ENCODE measurements at regions not wholly inside any gene's neighbourhood (a gene's known extent, or its start where the extent isn't known, plus 50 kb on each side); places are given as distances from the start of the nearest gene placed in this dataset.

GRCh38 chr9:103266064-103266463, 270.9 kb downstream of the CYLC2 start (continued):
- TF ChIP-seq E2F6 (IDR thresholded peaks at IDR 0.05) (no peak), SRF (IDR thresholded peaks at IDR 0.05; ENCODE audit: low read depth, low read length) (no peak)
